Activated naive CD8-positive, alpha-beta T cell treated with anti-CD3 and anti-CD28 coated beads, Interleukin-2, amount 50 U/mL, for 24 hours (primary cell): ENCODE measurements at regions not wholly inside any gene's neighbourhood (a gene's known extent, or its start where the extent isn't known, plus 50 kb on each side); places are given as distances from the start of the nearest gene placed in this dataset.

ENCODE experiments used
- ATAC-seq: fragments of 150-1000 bp; cut with Tn5 transposase; one replicate; pipeline ENCODE4 v1.10.0; 2021
- DNase-seq: peaks from one replicate; pipeline ENCODE4 v3.0.0; 2021
- H3K27ac Mint-ChIP-seq: one replicate; pipeline ENCODE4 v1.8.0; 2021; ENCODE audit warnings: mild to moderate bottlenecking, mixed read lengths
- H3K27me3 Mint-ChIP-seq: one replicate; pipeline ENCODE4 v1.8.0; 2021; ENCODE audit warnings: mixed read lengths
- H3K36me3 Mint-ChIP-seq: one replicate; pipeline ENCODE4 v1.8.0; 2021; ENCODE audit warnings: low read depth, mixed read lengths
- H3K4me1 Mint-ChIP-seq: one replicate; pipeline ENCODE4 v1.8.0; 2021; ENCODE audit warnings: mixed read lengths
- H3K4me3 Mint-ChIP-seq: one replicate; pipeline ENCODE4 v1.8.0; 2021; ENCODE audit warnings: mild to moderate bottlenecking, moderate library complexity, mixed read lengths
- H3K9me3 Mint-ChIP-seq: one replicate; pipeline ENCODE4 v1.8.0; 2021; ENCODE audit warnings: mixed read lengths

- Mint-ChIP-seq H3K9me3 (no peaks in the 10 kb centered on the region), H3K36me3 (no peaks in the 10 kb centered on the region), H3K27me3 (no peaks in the 10 kb centered on the region), H3K4me3 (no peak overlapping the region), H3K27ac (no peak overlapping the region), H3K4me1 (no peaks in the 10 kb centered on the region)
- ATAC-seq: no peak
- DNase-seq: no peak
Observed at GRCh38 chr4:178480105-178480504, 1037.9 kb upstream of the AGA start.

- no peak overlapping the region for H3K4me3 Mint-ChIP-seq
- no peaks in the 10 kb centered on the region for H3K4me1 Mint-ChIP-seq
- H3K36me3 Mint-ChIP-seq: no peaks in the 10 kb centered on the region
- H3K27me3 Mint-ChIP-seq: no peaks in the 10 kb centered on the region
- H3K27ac Mint-ChIP-seq: no peak overlapping the region
- no peak for DNase-seq
- no peaks in the 10 kb centered on the region for H3K9me3 Mint-ChIP-seq
- no peak for ATAC-seq
Observed at GRCh38 chr4:178480881-178481280, 1038.6 kb upstream of the AGA start.

- H3K9me3 Mint-ChIP-seq: no peaks in the 10 kb centered on the region
- no peak for DNase-seq
- H3K4me3 Mint-ChIP-seq: no peak overlapping the region
- H3K27ac Mint-ChIP-seq: no peak overlapping the region
- H3K4me1 Mint-ChIP-seq: no peaks in the 10 kb centered on the region
- ATAC-seq: no peak
- no peaks in the 10 kb centered on the region for H3K36me3 Mint-ChIP-seq
- no peaks in the 10 kb centered on the region for H3K27me3 Mint-ChIP-seq
Observed at GRCh38 chr4:178481564-178481963, 1039.3 kb upstream of the AGA start.

- Mint-ChIP-seq H3K4me3 (no peak overlapping the region), H3K36me3 (no peaks in the 10 kb centered on the region), H3K4me1 (no peaks in the 10 kb centered on the region), H3K27me3 (no peaks in the 10 kb centered on the region), H3K27ac (no peak overlapping the region), H3K9me3 (peaks cover 11% of the 10 kb centered on the region)
- DNase-seq (no peak), ATAC-seq (no peak)
Observed at GRCh38 chr4:178523038-178523437, 1080.8 kb upstream of the AGA start.

GRCh38 chr4:178535939-178536579, 1093.8 kb upstream of the AGA start:
- Mint-ChIP-seq H3K36me3 (no peaks in the 10 kb centered on the region), H3K9me3 (peaks cover 23% of the 10 kb centered on the region), H3K27me3 (no peaks in the 10 kb centered on the region)

GRCh38 chr4:178553201-178553600, 1111.0 kb upstream of the AGA start:
- no peaks in the 10 kb centered on the region for H3K27me3 Mint-ChIP-seq
- no peak for DNase-seq
- H3K4me1 Mint-ChIP-seq: no peaks in the 10 kb centered on the region
- H3K9me3 Mint-ChIP-seq: peaks cover 13% of the 10 kb centered on the region
- no peaks in the 10 kb centered on the region for H3K36me3 Mint-ChIP-seq
- no peak for ATAC-seq
- no peak overlapping the region for H3K27ac Mint-ChIP-seq
- no peak overlapping the region for H3K4me3 Mint-ChIP-seq

More at GRCh38 chr4:178535939-178536579, 1093.8 kb upstream of the AGA start:
- no peaks in the 10 kb centered on the region for H3K4me1 Mint-ChIP-seq
- ATAC-seq: no peak
- no peak overlapping the region for H3K27ac Mint-ChIP-seq
- DNase-seq: no peak
- no peak overlapping the region for H3K4me3 Mint-ChIP-seq

GRCh38 chr4:178554352-178554751, 1112.1 kb upstream of the AGA start:
- no peak for DNase-seq
- no peaks in the 10 kb centered on the region for H3K4me1 Mint-ChIP-seq
- no peaks in the 10 kb centered on the region for H3K36me3 Mint-ChIP-seq
- H3K9me3 Mint-ChIP-seq: peaks cover 12% of the 10 kb centered on the region
- no peak overlapping the region for H3K27ac Mint-ChIP-seq
- H3K4me3 Mint-ChIP-seq: no peak overlapping the region
- H3K27me3 Mint-ChIP-seq: no peaks in the 10 kb centered on the region
- ATAC-seq: no peak

GRCh38 chr4:178556796-178557195, 1114.6 kb upstream of the AGA start:
- DNase-seq (no peak), ATAC-seq (no peak)
- H3K4me1 Mint-ChIP-seq: no peaks in the 10 kb centered on the region
- no peaks in the 10 kb centered on the region for H3K27me3 Mint-ChIP-seq
- H3K36me3 Mint-ChIP-seq: no peaks in the 10 kb centered on the region
- H3K27ac Mint-ChIP-seq: no peak overlapping the region
- H3K9me3 Mint-ChIP-seq: peaks cover 9% of the 10 kb centered on the region
- no peak overlapping the region for H3K4me3 Mint-ChIP-seq

GRCh38 chr4:178577933-178578332, 1135.7 kb upstream of the AGA start:
- Mint-ChIP-seq H3K27ac (no peak overlapping the region), H3K36me3 (no peaks in the 10 kb centered on the region), H3K9me3 (peaks cover 6% of the 10 kb centered on the region), H3K27me3 (no peaks in the 10 kb centered on the region), H3K4me3 (no peak overlapping the region), H3K4me1 (no peaks in the 10 kb centered on the region)
- DNase-seq (no peak), ATAC-seq (no peak)

- ATAC-seq (no peak), DNase-seq (no peak)
- Mint-ChIP-seq H3K27ac (no peak overlapping the region), H3K9me3 (peaks cover 15% of the 10 kb centered on the region), H3K27me3 (no peaks in the 10 kb centered on the region), H3K4me3 (no peak overlapping the region), H3K4me1 (no peaks in the 10 kb centered on the region), H3K36me3 (no peaks in the 10 kb centered on the region)
Observed at GRCh38 chr4:178595500-178596138, 1153.4 kb upstream of the AGA start.

- Mint-ChIP-seq H3K9me3 (peaks cover 10% of the 10 kb centered on the region), H3K27me3 (no peaks in the 10 kb centered on the region), H3K36me3 (no peaks in the 10 kb centered on the region), H3K4me1 (no peaks in the 10 kb centered on the region), H3K27ac (no peak overlapping the region), H3K4me3 (no peak overlapping the region)
- ATAC-seq: no peak
- DNase-seq: no peak
Observed at GRCh38 chr4:178598672-178599071, 1156.4 kb upstream of the AGA start.

- Mint-ChIP-seq H3K9me3 (peaks cover 9% of the 10 kb centered on the region), H3K4me3 (no peak overlapping the region), H3K36me3 (no peaks in the 10 kb centered on the region), H3K27me3 (no peaks in the 10 kb centered on the region), H3K4me1 (no peaks in the 10 kb centered on the region), H3K27ac (no peak overlapping the region)
- DNase-seq: no peak
- ATAC-seq: no peak
Observed at GRCh38 chr4:178599521-178599920, 1157.3 kb upstream of the AGA start.

- H3K27me3 Mint-ChIP-seq: no peaks in the 10 kb centered on the region
- DNase-seq (no peak), ATAC-seq (no peak)
- peaks cover 6% of the 10 kb centered on the region for H3K9me3 Mint-ChIP-seq
- H3K36me3 Mint-ChIP-seq: no peaks in the 10 kb centered on the region
- H3K27ac Mint-ChIP-seq: no peak overlapping the region
- H3K4me3 Mint-ChIP-seq: no peak overlapping the region
- no peaks in the 10 kb centered on the region for H3K4me1 Mint-ChIP-seq
Observed at GRCh38 chr4:178602833-178603232, 1160.6 kb upstream of the AGA start.

GRCh38 chr4:178611062-178611461, 1168.8 kb upstream of the AGA start:
- Mint-ChIP-seq H3K27me3 (no peaks in the 10 kb centered on the region), H3K27ac (no peak overlapping the region), H3K9me3 (peaks cover under 1% of the 10 kb centered on the region), H3K4me1 (no peaks in the 10 kb centered on the region), H3K36me3 (no peaks in the 10 kb centered on the region), H3K4me3 (no peak overlapping the region)
- no peak for DNase-seq
- ATAC-seq: no peak

- no peak overlapping the region for H3K27ac Mint-ChIP-seq
- no peaks in the 10 kb centered on the region for H3K27me3 Mint-ChIP-seq
- H3K4me1 Mint-ChIP-seq: no peaks in the 10 kb centered on the region
- H3K4me3 Mint-ChIP-seq: no peak overlapping the region
- peaks cover 4% of the 10 kb centered on the region for H3K9me3 Mint-ChIP-seq
- H3K36me3 Mint-ChIP-seq: no peaks in the 10 kb centered on the region
- DNase-seq: no peak
- peak; percentile 43 for ATAC-seq
Observed at GRCh38 chr4:178612733-178613132, 1170.5 kb upstream of the AGA start.
